ENCODE measurements at regions not wholly inside any gene's neighbourhood (a gene's known extent, or its start where the extent isn't known, plus 50 kb on each side); places are given as distances from the start of the nearest gene placed in this dataset.
"Not testable (repeated sequence)": the region's sequence is repeated elsewhere in the genome, so short reads cannot be mapped to it uniquely, and the experiment has no call there.

DNA sequence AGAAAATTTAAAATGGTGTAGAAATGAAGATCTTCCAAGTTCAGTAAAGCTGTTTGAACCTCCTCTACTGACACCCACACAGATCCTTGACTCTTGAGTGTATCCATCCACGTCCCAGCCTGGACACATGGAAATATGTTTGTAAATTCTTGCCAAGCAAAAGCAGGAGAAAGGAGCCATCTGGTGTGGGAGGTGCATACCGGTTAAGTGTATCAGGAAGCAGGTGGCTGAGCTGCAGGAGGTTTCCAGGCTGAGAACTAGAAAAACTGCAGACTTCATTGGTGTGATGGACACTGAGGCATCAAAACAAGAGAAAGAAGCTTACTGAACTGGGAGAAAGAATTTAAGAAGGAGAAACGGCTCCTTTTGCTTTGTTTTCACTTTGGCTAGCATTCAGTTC is 229.9 kb upstream of the GRIK2 start:
- Histone ChIP-seq H3K79me2 (ENCODE audit: insufficient read depth, low read length) (no peaks in the 10 kb centered on the region), H3K9me2 (ENCODE audit: insufficient read depth) (no peaks in the 10 kb centered on the region), H2AFZ (ENCODE audit: low read depth, low read length, poor library complexity, severe bottlenecking) (no peak overlapping the region), H3K9me3 (ENCODE audit: control insufficient read depth in 1 of 2, insufficient read depth in 1 of 2, low read depth in 1 of 2, low read length in 2 of 2) (no peaks in the 10 kb centered on the region), H3K4me3 (replicated peaks in 1 of 2; ENCODE audit: low read depth in 1 of 2, low read length in 2 of 2) (no peak overlapping the region), H3K27ac (ENCODE audit: low read depth, low read length) (no peak overlapping the region), H3K4me2 (ENCODE audit: low read length) (no peak overlapping the region), H3K36me3 (ENCODE audit: control insufficient read depth in 1 of 2, insufficient read depth in 2 of 2, low read length in 2 of 2) (no peaks in the 10 kb centered on the region), H3K4me1 (ENCODE audit: control insufficient read depth in 1 of 2, insufficient read depth in 2 of 2, low read length in 2 of 2) (no peaks in the 10 kb centered on the region), H4K20me1 (ENCODE audit: insufficient read depth) (no peaks in the 10 kb centered on the region), H3K9ac (ENCODE audit: low read length) (no peak overlapping the region), H3K27me3 (ENCODE audit: insufficient read depth, low read length) (no peaks in the 10 kb centered on the region)
- CTCF ChIA-PET: no interaction called here
- POLR2A ChIA-PET: no interaction called here
- DNase-seq (ENCODE audit: low read depth, low spot score) (no peak), ATAC-seq (no peak)
- RAD21 ChIA-PET (ENCODE audit: low non-redundant PET in 1 of 2, low total read pairs in 2 of 2, uncharacterized antibody in 2 of 2, unreplicated experiment in 2 of 2): no interaction called here
- intact Hi-C loops (cut with micrococcal nuclease): no loop called here
- TF ChIP-seq RAD21 (IDR thresholded peaks at IDR 0.05; ENCODE audit: low read depth): 0 out of 2 replicates have a peak, but pooled peaks have one; percentile 11
- TF ChIP-seq, protein P1, sequence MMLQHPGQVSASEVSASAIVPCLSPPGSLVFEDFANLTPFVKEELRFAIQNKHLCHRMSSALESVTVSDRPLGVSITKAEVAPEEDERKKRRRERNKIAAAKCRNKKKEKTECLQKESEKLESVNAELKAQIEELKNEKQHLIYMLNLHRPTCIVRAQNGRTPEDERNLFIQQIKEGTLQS (IDR thresholded peaks at IDR 0.05): no peak
- no TSS peak for BruUV-seq (replicated peaks)

DNA sequence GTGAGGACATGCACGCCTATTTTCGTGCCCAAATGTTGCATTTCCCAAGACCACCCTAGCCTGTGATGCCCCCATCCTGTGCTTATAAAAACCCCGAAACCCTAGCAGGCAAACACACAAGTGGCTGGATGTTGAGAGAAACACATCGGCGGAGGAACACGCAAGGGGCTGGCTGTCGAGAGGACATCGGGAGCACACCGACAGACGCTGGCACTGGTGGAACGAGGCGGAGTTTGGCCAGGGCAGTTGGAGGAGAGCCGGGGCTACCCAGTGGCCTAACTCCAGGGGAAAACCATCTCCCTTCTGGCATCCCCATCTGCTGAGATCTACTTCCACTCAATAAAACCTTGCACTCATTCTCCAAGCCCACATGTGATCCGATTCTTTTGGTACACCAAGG is 225.9 kb upstream of the GRIK2 start:
- BruUV-seq (replicated peaks): no TSS peak
- ATAC-seq (no peak), DNase-seq (ENCODE audit: low read depth, low spot score) (no peak)
- ChIA-PET RAD21 (ENCODE audit: low non-redundant PET in 1 of 2, low total read pairs in 2 of 2, uncharacterized antibody in 2 of 2, unreplicated experiment in 2 of 2) (no interaction called here), POLR2A (no interaction called here), CTCF (no interaction called here)
- no peaks in the 10 kb centered on the region for H3K9me2 ChIP-seq (ENCODE audit: insufficient read depth)
- H3K9me3 ChIP-seq (ENCODE audit: control insufficient read depth in 1 of 2, insufficient read depth in 1 of 2, low read depth in 1 of 2, low read length in 2 of 2): no peaks in the 10 kb centered on the region
- H2AFZ ChIP-seq (ENCODE audit: low read depth, low read length, poor library complexity, severe bottlenecking): no peak overlapping the region
- no peak overlapping the region for H3K4me2 ChIP-seq (ENCODE audit: low read length)
- no peaks in the 10 kb centered on the region for H3K4me1 ChIP-seq (ENCODE audit: control insufficient read depth in 1 of 2, insufficient read depth in 2 of 2, low read length in 2 of 2)
- TF ChIP-seq EZH2 (IDR thresholded peaks at IDR 0.05) (no peak), EGR1 (IDR thresholded peaks at IDR 0.05; ENCODE audit: low read depth) (no peak), ZFX (IDR thresholded peaks at IDR 0.05) (no peak), TCF7L2 (IDR thresholded peaks at IDR 0.05; ENCODE audit: borderline replicate concordance, extremely low read depth, insufficient read depth, insufficient read length) (no peak), YY1 (IDR thresholded peaks at IDR 0.05; ENCODE audit: extremely low read depth, insufficient replicate concordance, low read depth, low read length) (no peak), SIN3A (IDR thresholded peaks at IDR 0.05; ENCODE audit: low read depth) (no peak), SP1 (IDR thresholded peaks at IDR 0.05; ENCODE audit: low read depth) (no peak)
- no peak overlapping the region for H3K27ac ChIP-seq (ENCODE audit: low read depth, low read length)
- H3K27me3 ChIP-seq (ENCODE audit: insufficient read depth, low read length): no peaks in the 10 kb centered on the region
- no peaks in the 10 kb centered on the region for H3K79me2 ChIP-seq (ENCODE audit: insufficient read depth, low read length)
- no peak overlapping the region for H3K9ac ChIP-seq (ENCODE audit: low read length)
- no peaks in the 10 kb centered on the region for H4K20me1 ChIP-seq (ENCODE audit: insufficient read depth)
- intact Hi-C loops (cut with micrococcal nuclease): no loop called here
- H3K4me3 ChIP-seq (replicated peaks in 1 of 2; ENCODE audit: low read depth in 1 of 2, low read length in 2 of 2): no peak overlapping the region
- H3K36me3 ChIP-seq (ENCODE audit: control insufficient read depth in 1 of 2, insufficient read depth in 2 of 2, low read length in 2 of 2): no peaks in the 10 kb centered on the region

DNA sequence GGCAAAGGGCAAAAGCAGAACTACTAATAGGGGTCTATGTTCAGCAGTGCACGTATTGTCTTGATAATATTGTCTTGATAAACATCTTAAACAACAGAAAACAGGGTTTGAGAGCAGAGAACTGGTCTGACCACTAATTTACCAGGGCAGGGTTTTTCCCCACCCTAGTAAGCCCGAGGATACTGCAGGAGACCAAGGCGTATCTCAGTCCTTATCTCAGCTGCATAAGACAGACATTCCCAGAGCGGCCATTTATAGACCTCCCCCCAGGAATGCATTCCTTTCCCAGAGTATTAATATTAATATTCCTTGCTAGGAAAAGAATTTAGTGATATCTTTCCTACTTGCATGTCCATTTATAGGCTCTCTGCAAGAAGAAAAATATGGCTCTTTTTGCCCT is 222.5 kb upstream of the GRIK2 start:
- H3K36me3 ChIP-seq (ENCODE audit: control insufficient read depth in 1 of 2, insufficient read depth in 2 of 2, low read length in 2 of 2); H3K4me1 ChIP-seq (ENCODE audit: control insufficient read depth in 1 of 2, insufficient read depth in 2 of 2, low read length in 2 of 2); H3K27me3 ChIP-seq (ENCODE audit: insufficient read depth, low read length); H3K27ac ChIP-seq (ENCODE audit: low read depth, low read length); H4K20me1 ChIP-seq (ENCODE audit: insufficient read depth); H3K9me3 ChIP-seq (ENCODE audit: control insufficient read depth in 1 of 2, insufficient read depth in 1 of 2, low read depth in 1 of 2, low read length in 2 of 2); POLR2A ChIA-PET; intact Hi-C loops (cut with micrococcal nuclease); H3K9me2 ChIP-seq (ENCODE audit: insufficient read depth); BruUV-seq (replicated peaks); DNase-seq (ENCODE audit: low read depth, low spot score); H3K4me3 ChIP-seq (replicated peaks in 1 of 2; ENCODE audit: low read depth in 1 of 2, low read length in 2 of 2); CTCF ChIA-PET; H3K4me2 ChIP-seq (ENCODE audit: low read length); H3K79me2 ChIP-seq (ENCODE audit: insufficient read depth, low read length); H3K9ac ChIP-seq (ENCODE audit: low read length); H2AFZ ChIP-seq (ENCODE audit: low read depth, low read length, poor library complexity, severe bottlenecking); RAD21 ChIA-PET (ENCODE audit: low non-redundant PET in 1 of 2, low total read pairs in 2 of 2, uncharacterized antibody in 2 of 2, unreplicated experiment in 2 of 2); ATAC-seq: not testable (repeated sequence)

Data from HCT116 (cell line).